C4-2B (cell line): ENCODE measurements at regions not wholly inside any gene's neighbourhood (a gene's known extent, or its start where the extent isn't known, plus 50 kb on each side); places are given as distances from the start of the nearest gene placed in this dataset.

ENCODE experiments used
- CTCF ChIP-seq: fragments of 450-650 bp; conservative IDR thresholded peaks from 2 replicates; pipeline ENCODE4 v1.5.1; 2017; ENCODE audit warnings: mild to moderate bottlenecking
- ZFX ChIP-seq: fragments of 450-650 bp; IDR thresholded peaks from 2 replicates; pipeline ENCODE4 v1.6.1; 2017

- no peak for TF ChIP-seq CTCF
- no peak for TF ChIP-seq ZFX
These were observed 539.1 kb downstream of the CD83 start for GRCh38 chr6:14656649-14657048.
